GM23248 (cell line): ENCODE measurements at regions not wholly inside any gene's neighbourhood (a gene's known extent, or its start where the extent isn't known, plus 50 kb on each side); places are given as distances from the start of the nearest gene placed in this dataset.

Experiments
- EZH2 ChIP-seq: fragments of 200-600 bp; sonication (generic); IDR thresholded peaks from 2 replicates; pipeline ENCODE4 v1.6.1; 2018; ENCODE audit warnings: antibody characterized with exemption, mild to moderate bottlenecking; ENCODE audit not compliant: insufficient read depth, poor library complexity, severe bottlenecking
- EZH2phosphoT487 ChIP-seq: fragments of 200-600 bp; sonication (generic); IDR thresholded peaks from 2 replicates; pipeline ENCODE4 v1.6.1; 2018; ENCODE audit warnings: antibody characterized with exemption, moderate library complexity, mild to moderate bottlenecking, low read depth; ENCODE audit not compliant: insufficient read depth

DNA sequence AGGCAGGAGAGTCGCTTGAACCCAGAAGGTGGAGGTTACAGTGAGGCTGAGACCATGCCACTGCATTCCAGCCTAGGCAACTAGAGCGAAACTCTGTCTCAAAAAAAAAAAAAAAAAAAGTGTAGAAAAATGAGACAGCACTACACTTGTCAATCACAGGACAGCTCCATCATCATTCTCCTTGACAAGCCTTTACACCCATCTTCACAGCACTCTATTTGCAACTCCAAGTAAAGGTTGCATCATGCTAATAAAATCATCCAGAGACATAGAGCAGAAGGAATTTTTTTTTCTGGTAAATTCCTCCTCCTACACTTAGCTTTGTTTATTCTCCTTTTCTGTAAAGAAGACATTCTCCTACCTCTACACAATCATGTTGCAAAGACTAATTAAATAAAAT, 791.0 kb upstream of the HS3ST5 start:
- TF ChIP-seq EZH2, result no peak
- TF ChIP-seq EZH2phosphoT487, result no peak
